Testis (tissue), 2 donors: ENCODE measurements at regions not wholly inside any gene's neighbourhood (a gene's known extent, or its start where the extent isn't known, plus 50 kb on each side); places are given as distances from the start of the nearest gene placed in this dataset.

Experiments used
- DNase-seq: peaks from one replicate; pipeline ENCODE4 v3.0.0-alpha.2; 2019
- H3K27ac ChIP-seq, 2 donors: fragments of 200-600 bp; sonication (generic); one replicate each; pipeline ENCODE4 v1.5.1; 2019
- H3K27me3 ChIP-seq: fragments of 200-600 bp; sonication (generic); one replicate; pipeline ENCODE4 v1.5.1; 2019
- H3K36me3 ChIP-seq: fragments of 200-600 bp; sonication (generic); one replicate; pipeline ENCODE4 v1.5.1; 2017; ENCODE audit warnings: low read depth; ENCODE audit errors: missing control alignments
- H3K4me1 ChIP-seq: fragments of 200-600 bp; sonication (generic); one replicate; pipeline ENCODE4 v1.5.1; 2019
- H3K4me3 ChIP-seq, 2 donors: fragments of 200-600 bp; sonication (generic); one replicate each; pipeline ENCODE4 v1.5.1; 2017 to 2019
- H3K9me3 ChIP-seq: fragments of 200-600 bp; sonication (generic); one replicate; pipeline ENCODE4 v1.5.1; 2017
- CTCF ChIP-seq, 3 experiments: fragments of 450-650 bp in 2 of 3; fragments of 200-600 bp in 1 of 3; sonication (generic) in 1 of 3; IDR thresholded peaks; one replicate each; pipeline ENCODE4 v1.5.1; 2016 to 2019; ENCODE audit warnings: antibody characterized with exemption in 3 of 3, mild to moderate bottlenecking in 2 of 3, moderate library complexity in 1 of 3
- POLR2A ChIP-seq: fragments of 450-650 bp; IDR thresholded peaks from one replicate; pipeline ENCODE4 v1.6.1; 2017; ENCODE audit warnings: antibody characterized with exemption, mild to moderate bottlenecking, moderate library complexity
- WGBS, 2 donors: methylation state at CpG; one replicate each; pipeline ENCODE4 v1.1.5; 2018; 5-methylcytosine and 5-hydroxymethylcytosine counted together
- intact Hi-C: fragments of 100-400 bp; cut with DNase I; formaldehyde crosslinking; loops from one replicate; pipeline ENCODE4 v1.15.1; 2023; ENCODE audit warnings: low total_unique reads

GRCh38 chr22:27624705-27625104, 176.9 kb downstream of the MN1 start:
- Histone ChIP-seq H3K4me1 (no peaks in the 10 kb centered on the region), H3K36me3 (no peaks in the 10 kb centered on the region), H3K27ac (no peak overlapping the region), H3K4me3 (no peak overlapping the region), H3K27me3 (no peaks in the 10 kb centered on the region), H3K9me3 (no peaks in the 10 kb centered on the region)
- intact Hi-C loops, result no loop called here
- no peak for TF ChIP-seq POLR2A
- TF ChIP-seq CTCF (IDR thresholded peaks at IDR 0.05), result no peak
- no peak for DNase-seq
- WGBS, 2 donors, result 0% methylated on average over 1 of the region's 1 CpG

GRCh38 chr22:27625769-27626674, 175.5 kb downstream of the MN1 start:
- no peaks in the 10 kb centered on the region for H3K9me3 ChIP-seq
- no peak for DNase-seq
- H3K4me3 ChIP-seq, result no peak overlapping the region
- WGBS, 2 donors, result 73 to 79% methylated on average over 11 to 12 of the region's 12 CpGs
- intact Hi-C loops, result no loop called here
- no peak overlapping the region for H3K27ac ChIP-seq
- H3K4me1 ChIP-seq, result no peaks in the 10 kb centered on the region
- TF ChIP-seq POLR2A (no peak), CTCF (IDR thresholded peaks at IDR 0.05) (no peak)
- H3K27me3 ChIP-seq, result no peaks in the 10 kb centered on the region
- no peaks in the 10 kb centered on the region for H3K36me3 ChIP-seq

GRCh38 chr22:27626675-27627443, 174.7 kb downstream of the MN1 start:
- DNase-seq, result no peak
- WGBS, 2 donors, result 79 to 94% methylated on average over 7 of the region's 7 CpGs
- H3K4me1 ChIP-seq, result no peaks in the 10 kb centered on the region
- intact Hi-C loops, result no loop called here
- TF ChIP-seq CTCF (IDR thresholded peaks at IDR 0.05) (no peak), POLR2A (no peak)
- H3K27ac ChIP-seq, result no peak overlapping the region
- no peaks in the 10 kb centered on the region for H3K27me3 ChIP-seq
- no peaks in the 10 kb centered on the region for H3K36me3 ChIP-seq
- no peak overlapping the region for H3K4me3 ChIP-seq
- no peaks in the 10 kb centered on the region for H3K9me3 ChIP-seq

- no peak for DNase-seq
- TF ChIP-seq CTCF (IDR thresholded peaks at IDR 0.05), result no peak
- no peak for TF ChIP-seq POLR2A
- Histone ChIP-seq H3K27me3 (no peaks in the 10 kb centered on the region), H3K4me3 (no peak overlapping the region), H3K9me3 (no peaks in the 10 kb centered on the region), H3K36me3 (no peaks in the 10 kb centered on the region), H3K27ac (no peak overlapping the region), H3K4me1 (no peaks in the 10 kb centered on the region)
- intact Hi-C loops, result no loop called here
- 93 to 95% methylated on average over 9 of the region's 9 CpGs for WGBS, 2 donors
Measured at GRCh38 chr22:27627444-27627833, 174.1 kb downstream of the MN1 start.
